ENCODE measurements at regions not wholly inside any gene's neighbourhood (a gene's known extent, or its start where the extent isn't known, plus 50 kb on each side); places are given as distances from the start of the nearest gene placed in this dataset.

- ATAC-seq = no peak
Measured at GRCh38 chr12:83322809-83323208, 636.1 kb downstream of the TMTC2 start.

GRCh38 chr12:83321971-83322370 lies 635.3 kb downstream of the TMTC2 start:
- Histone ChIP-seq H3K4me1 (ENCODE audit: control insufficient read depth in 2 of 2, insufficient read depth in 2 of 2, low read length in 2 of 2) (no peaks in the 10 kb centered on the region), H3K27ac (ENCODE audit: low read depth, low read length) (no peak overlapping the region), H3K4me3 (ENCODE audit: low read length) (no peak overlapping the region), H3K36me3 (ENCODE audit: control insufficient read depth in 2 of 3, insufficient read depth in 3 of 3, low read length in 3 of 3) (no peaks in the 10 kb centered on the region), H3K9me3 (ENCODE audit: control insufficient read depth in 2 of 3, low read length in 3 of 3) (no peaks in the 10 kb centered on the region), H3K27me3 (ENCODE audit: control insufficient read depth in 2 of 2, insufficient read depth in 2 of 2, low read length in 2 of 2) (no peaks in the 10 kb centered on the region)
- intact Hi-C loops (cut with micrococcal nuclease) = no loop called here
- H3K4me3 Mint-ChIP-seq = no peak overlapping the region
- no peak overlapping the region for H3K27ac Mint-ChIP-seq
- H3K9me3 Mint-ChIP-seq = peaks cover 0 to 19% (median 3%) of the 10 kb centered on the region in 11 donors
- no peaks in the 10 kb centered on the region for H3K4me1 Mint-ChIP-seq
- CTCF ChIA-PET = no interaction called here
- ATAC-seq (no peak), DNase-seq (no peak)
- POLR2A ChIA-PET = no interaction called here
- H3K27me3 Mint-ChIP-seq = no peaks in the 10 kb centered on the region
- H3K36me3 Mint-ChIP-seq = no peaks in the 10 kb centered on the region

More at GRCh38 chr12:83322809-83323208, 636.1 kb downstream of the TMTC2 start:
- Histone ChIP-seq H3K27ac (ENCODE audit: low read depth, low read length) (no peak overlapping the region), H3K36me3 (ENCODE audit: control insufficient read depth in 2 of 3, insufficient read depth in 3 of 3, low read length in 3 of 3) (no peaks in the 10 kb centered on the region), H3K4me1 (ENCODE audit: control insufficient read depth in 2 of 2, insufficient read depth in 2 of 2, low read length in 2 of 2) (no peaks in the 10 kb centered on the region), H3K27me3 (ENCODE audit: control insufficient read depth in 2 of 2, insufficient read depth in 2 of 2, low read length in 2 of 2) (no peaks in the 10 kb centered on the region), H3K4me3 (ENCODE audit: low read length) (no peak overlapping the region), H3K9me3 (ENCODE audit: control insufficient read depth in 2 of 3, low read length in 3 of 3) (no peaks in the 10 kb centered on the region)
- Mint-ChIP-seq H3K9me3 (peaks cover 0 to 19% (median 3%) of the 10 kb centered on the region in 11 donors), H3K4me1 (no peaks in the 10 kb centered on the region), H3K4me3 (no peak overlapping the region), H3K36me3 (no peaks in the 10 kb centered on the region), H3K27ac (no peak overlapping the region), H3K27me3 (no peaks in the 10 kb centered on the region)
- intact Hi-C loops (cut with micrococcal nuclease) = no loop called here
- ChIA-PET CTCF (no interaction called here), POLR2A (no interaction called here)
- DNase-seq = no peak

- DNase-seq = no peak
- POLR2A ChIA-PET = no interaction called here
- Mint-ChIP-seq H3K4me3 (no peak overlapping the region), H3K27me3 (no peaks in the 10 kb centered on the region), H3K27ac (no peak overlapping the region), H3K4me1 (no peaks in the 10 kb centered on the region), H3K36me3 (no peaks in the 10 kb centered on the region), H3K9me3 (peaks cover 0 to 19% (median 3%) of the 10 kb centered on the region in 11 donors)
- Histone ChIP-seq H3K27ac (ENCODE audit: low read depth, low read length) (no peak overlapping the region), H3K9me3 (ENCODE audit: control insufficient read depth in 2 of 3, low read length in 3 of 3) (no peaks in the 10 kb centered on the region), H3K27me3 (ENCODE audit: control insufficient read depth in 2 of 2, insufficient read depth in 2 of 2, low read length in 2 of 2) (no peaks in the 10 kb centered on the region), H3K36me3 (ENCODE audit: control insufficient read depth in 2 of 3, insufficient read depth in 3 of 3, low read length in 3 of 3) (no peaks in the 10 kb centered on the region), H3K4me1 (ENCODE audit: control insufficient read depth in 2 of 2, insufficient read depth in 2 of 2, low read length in 2 of 2) (no peaks in the 10 kb centered on the region), H3K4me3 (ENCODE audit: low read length) (no peak overlapping the region)
- CTCF ChIA-PET = no interaction called here
- intact Hi-C loops (cut with micrococcal nuclease) = no loop called here
- ATAC-seq = no peak
Measured at GRCh38 chr12:83320350-83320749, 633.6 kb downstream of the TMTC2 start.

- H3K27me3 Mint-ChIP-seq = no peaks in the 10 kb centered on the region
- peaks cover 0 to 19% (median 2%) of the 10 kb centered on the region in 11 donors for H3K9me3 Mint-ChIP-seq
- Histone ChIP-seq H3K27me3 (ENCODE audit: control insufficient read depth in 2 of 2, insufficient read depth in 2 of 2, low read length in 2 of 2) (no peaks in the 10 kb centered on the region), H3K36me3 (ENCODE audit: control insufficient read depth in 2 of 3, insufficient read depth in 3 of 3, low read length in 3 of 3) (no peaks in the 10 kb centered on the region), H3K27ac (ENCODE audit: low read depth, low read length) (no peak overlapping the region), H3K4me3 (ENCODE audit: low read length) (no peak overlapping the region), H3K4me1 (ENCODE audit: control insufficient read depth in 2 of 2, insufficient read depth in 2 of 2, low read length in 2 of 2) (no peaks in the 10 kb centered on the region), H3K9me3 (ENCODE audit: control insufficient read depth in 2 of 3, low read length in 3 of 3) (no peaks in the 10 kb centered on the region)
- no peaks in the 10 kb centered on the region for H3K36me3 Mint-ChIP-seq
- no peak overlapping the region for H3K27ac Mint-ChIP-seq
- ATAC-seq = no peak
- no peak overlapping the region for H3K4me3 Mint-ChIP-seq
- intact Hi-C loops (cut with micrococcal nuclease) = no loop called here
- ChIA-PET CTCF (no interaction called here), POLR2A (no interaction called here)
- no peak for DNase-seq
- H3K4me1 Mint-ChIP-seq = no peaks in the 10 kb centered on the region
Measured at GRCh38 chr12:83318386-83319098, 631.8 kb downstream of the TMTC2 start.

- DNase-seq (no peak), ATAC-seq (no peak)
- intact Hi-C loops (cut with micrococcal nuclease) = no loop called here
- Histone ChIP-seq H3K4me1 (ENCODE audit: control insufficient read depth in 2 of 2, insufficient read depth in 2 of 2, low read length in 2 of 2) (no peaks in the 10 kb centered on the region), H3K27me3 (ENCODE audit: control insufficient read depth in 2 of 2, insufficient read depth in 2 of 2, low read length in 2 of 2) (no peaks in the 10 kb centered on the region), H3K36me3 (ENCODE audit: control insufficient read depth in 2 of 3, insufficient read depth in 3 of 3, low read length in 3 of 3) (no peaks in the 10 kb centered on the region), H3K9me3 (ENCODE audit: control insufficient read depth in 2 of 3, low read length in 3 of 3) (no peaks in the 10 kb centered on the region), H3K4me3 (ENCODE audit: low read length) (no peak overlapping the region), H3K27ac (ENCODE audit: low read depth, low read length) (no peak overlapping the region)
- no peak overlapping the region for H3K4me3 Mint-ChIP-seq
- H3K9me3 Mint-ChIP-seq = peaks cover 0 to 16% (median under 1%) of the 10 kb centered on the region in 11 donors
- H3K36me3 Mint-ChIP-seq = no peaks in the 10 kb centered on the region
- no peaks in the 10 kb centered on the region for H3K4me1 Mint-ChIP-seq
- ChIA-PET POLR2A (no interaction called here), CTCF (no interaction called here)
- no peak overlapping the region for H3K27ac Mint-ChIP-seq
- H3K27me3 Mint-ChIP-seq = no peaks in the 10 kb centered on the region
Measured at GRCh38 chr12:83317595-83317994, 630.9 kb downstream of the TMTC2 start.

- Mint-ChIP-seq H3K9me3 (peaks cover 0 to 10% (median 0%) of the 10 kb centered on the region in 11 donors), H3K36me3 (no peaks in the 10 kb centered on the region), H3K27ac (no peak overlapping the region), H3K4me1 (no peaks in the 10 kb centered on the region), H3K27me3 (peaks cover 0 to 3% (median 0%) of the 10 kb centered on the region in 5 donors), H3K4me3 (no peak overlapping the region)
- H3K4me3 ChIP-seq (ENCODE audit: low read length) = no peak overlapping the region
- H3K27ac ChIP-seq (ENCODE audit: low read depth, low read length) = no peak overlapping the region
- POLR2A ChIA-PET = no interaction called here
- no peaks in the 10 kb centered on the region for H3K9me3 ChIP-seq (ENCODE audit: control insufficient read depth in 2 of 3, low read length in 3 of 3)
- intact Hi-C loops (cut with micrococcal nuclease) = no loop called here
- ATAC-seq = no peak
- CTCF ChIA-PET = no interaction called here
- H3K36me3 ChIP-seq (ENCODE audit: control insufficient read depth in 2 of 3, insufficient read depth in 3 of 3, low read length in 3 of 3) = no peaks in the 10 kb centered on the region
- H3K27me3 ChIP-seq (ENCODE audit: control insufficient read depth in 2 of 2, insufficient read depth in 2 of 2, low read length in 2 of 2) = no peaks in the 10 kb centered on the region
- no peaks in the 10 kb centered on the region for H3K4me1 ChIP-seq (ENCODE audit: control insufficient read depth in 2 of 2, insufficient read depth in 2 of 2, low read length in 2 of 2)
- DNase-seq = no peak
Measured at GRCh38 chr12:83313827-83314226, 627.1 kb downstream of the TMTC2 start.

- no peaks in the 10 kb centered on the region for H3K4me1 ChIP-seq (ENCODE audit: control insufficient read depth in 2 of 2, insufficient read depth in 2 of 2, low read length in 2 of 2)
- no peak overlapping the region for H3K27ac Mint-ChIP-seq
- H3K4me3 ChIP-seq (ENCODE audit: low read length) = no peak overlapping the region
- CTCF ChIA-PET = no interaction called here
- no peaks in the 10 kb centered on the region for H3K27me3 ChIP-seq (ENCODE audit: control insufficient read depth in 2 of 2, insufficient read depth in 2 of 2, low read length in 2 of 2)
- POLR2A ChIA-PET = no interaction called here
- H3K4me1 Mint-ChIP-seq = no peaks in the 10 kb centered on the region
- no peaks in the 10 kb centered on the region for H3K9me3 ChIP-seq (ENCODE audit: control insufficient read depth in 2 of 3, low read length in 3 of 3)
- H3K27ac ChIP-seq (ENCODE audit: low read depth, low read length) = no peak overlapping the region
- no peaks in the 10 kb centered on the region for H3K36me3 ChIP-seq (ENCODE audit: control insufficient read depth in 2 of 3, insufficient read depth in 3 of 3, low read length in 3 of 3)
- H3K27me3 Mint-ChIP-seq = peaks cover 0 to 3% (median 0%) of the 10 kb centered on the region in 5 donors
- H3K36me3 Mint-ChIP-seq = no peaks in the 10 kb centered on the region
- H3K9me3 Mint-ChIP-seq = peaks cover 0 to 10% (median 2%) of the 10 kb centered on the region in 11 donors
- intact Hi-C loops (cut with micrococcal nuclease) = no loop called here
- DNase-seq (no peak), ATAC-seq (no peak)
- no peak overlapping the region for H3K4me3 Mint-ChIP-seq
Measured at GRCh38 chr12:83313322-83313721, 626.6 kb downstream of the TMTC2 start.
